H1 (cell line): ENCODE measurements at regions not wholly inside any gene's neighbourhood (a gene's known extent, or its start where the extent isn't known, plus 50 kb on each side); places are given as distances from the start of the nearest gene placed in this dataset.

Experiments used
- CTCF ChIA-PET: fragments of 300-600 bp; sonication (Branson Sonifier 250); formaldehyde crosslinking; loops from one replicate; lab custom pipeline; 2021; ENCODE audit not compliant: partially characterized antibody; lab: Charles Lee
- POLR2A ChIA-PET: fragments of 300-600 bp; sonication (Branson Sonifier 250); formaldehyde crosslinking; loops from one replicate; lab custom pipeline; 2021; ENCODE audit warnings: inconsistent platforms; ENCODE audit not compliant: partially characterized antibody; lab: Charles Lee
- DNase-seq, 2 experiments: peaks; one replicate each; pipeline versions ENCODE4 v3.0.0 to v3.0.0-alpha.2; 2010 to 2022; ENCODE audit warnings: low spot score in 2 of 2, low read depth in 1 of 2, mixed read lengths in 1 of 2
- FAIRE-seq: peaks from 2 replicates; lab custom pipeline; 2011; peaks lifted over from hg19 to GRCh38; lab: Jason Lieb, UNC
- H2AFZ ChIP-seq: 2 replicates; pipeline ENCODE4 v1.8.1; 2012; ENCODE audit warnings: low read length, inconsistent platforms
- H2AK5ac ChIP-seq: 2 replicates; pipeline ENCODE4 v1.6.1; 2013; ENCODE audit warnings: low read depth, low read length
- H2BK120ac ChIP-seq: replicated peaks from 2 replicates; pipeline ENCODE3; 2013; ENCODE audit warnings: low read depth, low read length, inconsistent platforms
- H2BK12ac ChIP-seq: 2 replicates; pipeline ENCODE4 v1.6.1; 2013; ENCODE audit warnings: low read depth, low read length
- H2BK15ac ChIP-seq: 2 replicates; pipeline ENCODE4 v1.6.1; 2013; ENCODE audit warnings: low read length
- H2BK20ac ChIP-seq: 2 replicates; pipeline ENCODE4 v1.6.1; 2013; ENCODE audit warnings: low read length
- H2BK5ac ChIP-seq: 2 replicates; pipeline ENCODE4 v1.6.1; 2013; ENCODE audit warnings: low read depth, low read length
- H3K14ac ChIP-seq: 2 replicates; pipeline ENCODE4 v1.6.1; 2013; ENCODE audit warnings: inconsistent platforms; ENCODE audit not compliant: insufficient read length
- H3K18ac ChIP-seq: 2 replicates; pipeline ENCODE4 v1.6.1; 2013; ENCODE audit warnings: low read length; ENCODE audit errors: extremely low read depth
- H3K23ac ChIP-seq: 2 replicates; pipeline ENCODE4 v1.6.1; 2013; ENCODE audit warnings: inconsistent platforms; ENCODE audit not compliant: insufficient read length
- H3K23me2 ChIP-seq: 2 replicates; pipeline ENCODE4 v1.6.1; 2013; ENCODE audit warnings: low read depth, low read length
- H3K27ac ChIP-seq: 2 replicates; pipeline ENCODE4 v1.6.1; 2011; ENCODE audit warnings: low read depth, low read length, inconsistent platforms
- H3K27me3 ChIP-seq, 4 experiments: replicated peaks in 1 of 4; 1 replicate in 1 of 4; 2 replicates in 3 of 4; pipeline versions ENCODE4 v1.6.1 to v1.8.1; 2011 to 2013; ENCODE audit warnings: low read length in 3 of 4, mild to moderate bottlenecking in 3 of 4, inconsistent platforms in 2 of 4, mixed read lengths in 2 of 4, moderate library complexity in 1 of 4; ENCODE audit not compliant: control insufficient read depth in 3 of 4, insufficient read depth in 3 of 4; ENCODE audit errors: extremely low read depth in 1 of 4
- H3K36me3 ChIP-seq, 4 experiments: 2 replicates each; pipeline versions ENCODE4 v1.6.1 to v1.8.1; 2011 to 2013; ENCODE audit warnings: mild to moderate bottlenecking in 4 of 4, low read length in 3 of 4, moderate library complexity in 2 of 4, control low read depth in 1 of 4, inconsistent platforms in 1 of 4; ENCODE audit not compliant: insufficient read depth in 4 of 4, control insufficient read depth in 2 of 4
- H3K4ac ChIP-seq: replicated peaks from 2 replicates; pipeline ENCODE3; 2013; ENCODE audit warnings: low read length, low read depth, mixed read lengths, inconsistent platforms; ENCODE audit not compliant: insufficient read length
- H3K4me1 ChIP-seq, 4 experiments: replicated peaks in 1 of 4; 1 replicate in 1 of 4; 2 replicates in 3 of 4; pipeline versions ENCODE4 v1.6.1 to v1.8.1; 2011 to 2013; ENCODE audit warnings: low read length in 3 of 4, inconsistent platforms in 2 of 4, mixed read lengths in 1 of 4; ENCODE audit not compliant: insufficient read depth in 4 of 4, control insufficient read depth in 3 of 4
- H3K4me2 ChIP-seq, 2 experiments: 2 replicates each; pipeline versions ENCODE4 v1.6.1 to v1.8.1; 2011 to 2013; ENCODE audit warnings: low read depth in 2 of 2, low read length in 2 of 2, control low read depth in 1 of 2, inconsistent platforms in 1 of 2, mild to moderate bottlenecking in 1 of 2; ENCODE audit not compliant: insufficient read depth in 1 of 2
- H3K4me3 ChIP-seq, 4 experiments: fragments of 200-600, 300-600 bp in 1 of 4; sonication (generic), shearing (Covaris generic), sonication (Bioruptor Twin) in 1 of 4; 2 replicates each; pipeline versions ENCODE4 v1.5.1 to v1.8.1; 2011 to 2016; ENCODE audit warnings: low read length in 4 of 4, low read depth in 3 of 4, control low read depth in 2 of 4, inconsistent platforms in 2 of 4, mild to moderate bottlenecking in 2 of 4, mixed read lengths in 1 of 4, moderate library complexity in 1 of 4; ENCODE audit not compliant: insufficient read depth in 2 of 4; ENCODE audit errors: extremely low read depth in 1 of 4
- H3K56ac ChIP-seq: replicated peaks from 2 replicates; pipeline ENCODE3; 2013; ENCODE audit warnings: low read depth, mild to moderate bottlenecking, mixed read lengths, low read length, inconsistent platforms; ENCODE audit not compliant: insufficient read length
- H3K79me1 ChIP-seq: 2 replicates; pipeline ENCODE4 v1.6.1; 2013; ENCODE audit warnings: low read depth, low read length, control low read depth
- H3K79me2 ChIP-seq, 2 experiments: 2 replicates each; pipeline versions ENCODE4 v1.6.1 to v1.8.1; 2012 to 2013; ENCODE audit warnings: low read length in 2 of 2, mild to moderate bottlenecking in 2 of 2, inconsistent platforms in 1 of 2; ENCODE audit not compliant: insufficient read depth in 2 of 2, control insufficient read depth in 1 of 2
- H3K9ac ChIP-seq, 4 experiments: replicated peaks in 1 of 4; 1 replicate in 1 of 4; 2 replicates in 3 of 4; pipeline versions ENCODE4 v1.6.1 to v1.8.1; 2011 to 2013; ENCODE audit warnings: low read depth in 3 of 4, low read length in 3 of 4, control low read depth in 2 of 4, mild to moderate bottlenecking in 2 of 4, moderate library complexity in 2 of 4, inconsistent platforms in 1 of 4; ENCODE audit errors: extremely low read depth in 1 of 4
- H3K9me3 ChIP-seq, 2 experiments: 2 replicates each; pipeline versions ENCODE4 v1.6.1 to v1.8.1; 2012 to 2013; ENCODE audit warnings: mild to moderate bottlenecking in 2 of 2, moderate library complexity in 2 of 2, control low read depth in 1 of 2, inconsistent platforms in 1 of 2, low read depth in 1 of 2, low read length in 1 of 2, mixed read lengths in 1 of 2; ENCODE audit not compliant: insufficient read depth in 2 of 2
- H4K20me1 ChIP-seq, 2 experiments: replicated peaks in 1 of 2; 2 replicates each; pipeline versions ENCODE3 to v1.8.1; 2011 to 2013; ENCODE audit warnings: inconsistent platforms in 2 of 2, low read length in 2 of 2, mild to moderate bottlenecking in 1 of 2; ENCODE audit not compliant: insufficient read depth in 2 of 2, control insufficient read depth in 1 of 2
- H4K5ac ChIP-seq: 2 replicates; pipeline ENCODE4 v1.6.1; 2013; ENCODE audit warnings: low read length, low read depth, mixed read lengths, inconsistent platforms; ENCODE audit not compliant: insufficient read length
- H4K8ac ChIP-seq: 2 replicates; pipeline ENCODE4 v1.8.0; 2013; ENCODE audit warnings: mild to moderate bottlenecking, moderate library complexity, low read length, inconsistent platforms; ENCODE audit not compliant: insufficient read depth; ENCODE audit errors: extremely low read depth
- H4K91ac ChIP-seq: replicated peaks from 2 replicates; pipeline ENCODE3; 2013; ENCODE audit warnings: low read length, mixed read lengths, inconsistent platforms; ENCODE audit not compliant: insufficient read length
- ASH2L ChIP-seq: fragments of 200-600, 300-600 bp; sonication (generic); IDR thresholded peaks from one replicate; pipeline ENCODE4 v1.7.1; 2017; ENCODE audit warnings: low read length
- BRCA1 ChIP-seq: IDR thresholded peaks from 2 replicates; pipeline ENCODE4 v1.6.1; 2012; ENCODE audit warnings: low read depth, low read length, improper control_type of control experiment
- CBX5 ChIP-seq: fragments of 300-800, 300-1000 bp; sonication (generic); IDR thresholded peaks from 2 replicates; pipeline ENCODE4 v1.7.1; 2016; ENCODE audit warnings: antibody characterized with exemption, low read length, low read depth
- EGR1 ChIP-seq: IDR thresholded peaks from 2 replicates; pipeline ENCODE4 v1.6.1; 2011; ENCODE audit warnings: low read depth, low read length, borderline replicate concordance
- KDM5A ChIP-seq: fragments of 200-600 bp; IDR thresholded peaks from 2 replicates; pipeline ENCODE4 v1.7.1; 2012; ENCODE audit warnings: mild to moderate bottlenecking, low read length, inconsistent platforms, mixed read lengths
- POU5F1 ChIP-seq: IDR thresholded peaks from 2 replicates; pipeline ENCODE4 v1.6.1; 2011; ENCODE audit warnings: low read depth, mild to moderate bottlenecking, low read length, moderate library complexity
- RFX5 ChIP-seq: IDR thresholded peaks from 2 replicates; pipeline ENCODE4 v1.6.1; 2011; ENCODE audit warnings: low read depth, low read length, improper control_type of control experiment, borderline replicate concordance
- SRF ChIP-seq: IDR thresholded peaks from 2 replicates; pipeline ENCODE4 v1.6.1; 2011; ENCODE audit warnings: mild to moderate bottlenecking, low read depth, low read length, moderate library complexity
- TAF1 ChIP-seq: IDR thresholded peaks from 2 replicates; pipeline ENCODE4 v1.6.1; 2011; ENCODE audit warnings: mild to moderate bottlenecking, low read depth, low read length
- YY1 ChIP-seq: IDR thresholded peaks from 2 replicates; pipeline ENCODE4 v1.6.1; 2011; ENCODE audit warnings: low read depth, mild to moderate bottlenecking, low read length
- WGBS, 2 experiments: shearing (Covaris generic) in 1 of 2; methylation state at CpG; one replicate each; pipeline versions ENCODE4 v1.1.6 to v1.1.7; 2013 to 2015; ENCODE audit warnings: low lambda C conversion rate in 2 of 2, mixed read lengths in 2 of 2, inconsistent platforms in 1 of 2, low coverage in 1 of 2, missing lambda C conversion rate in 1 of 2; ENCODE audit not compliant: insufficient replicate concordance in 2 of 2, insufficient coverage in 1 of 2, insufficient read length in 1 of 2; ENCODE audit errors: extremely low coverage in 1 of 2, missing lambda C conversion rate in 1 of 2; 5-methylcytosine and 5-hydroxymethylcytosine counted together

GRCh38 chr4:43754566-43754965, 694.0 kb downstream of the KCTD8 start:
- H4K20me1 ChIP-seq: no peaks in the 10 kb centered on the region
- no peak overlapping the region for H3K4me2 ChIP-seq
- H3K79me2 ChIP-seq: no peaks in the 10 kb centered on the region
- H4K5ac ChIP-seq: no peak overlapping the region
- ChIA-PET POLR2A (no interaction called here), CTCF (no interaction called here)
- no peak overlapping the region for H3K27ac ChIP-seq
- H3K4ac ChIP-seq: no peak overlapping the region
- H3K23ac ChIP-seq: no peak overlapping the region
- no peak for FAIRE-seq
- no peak overlapping the region for H2BK12ac ChIP-seq
- peaks cover 0 to 4% (median 1%) of the 10 kb centered on the region in 4 experiments; a peak in 2 of 7 replicates for H3K4me1 ChIP-seq
- H2AK5ac ChIP-seq: no peak overlapping the region
- no peak overlapping the region for H3K18ac ChIP-seq
- H3K9me3 ChIP-seq: no peaks in the 10 kb centered on the region
- no peak overlapping the region for H3K4me3 ChIP-seq
- no peak overlapping the region for H3K9ac ChIP-seq
- no peak overlapping the region for H2BK120ac ChIP-seq
- DNase-seq: no peak
- no peak overlapping the region for H3K56ac ChIP-seq
- no peaks in the 10 kb centered on the region for H3K27me3 ChIP-seq
- no peaks in the 10 kb centered on the region for H3K79me1 ChIP-seq
- no peak overlapping the region for H2AFZ ChIP-seq
- no peaks in the 10 kb centered on the region for H3K36me3 ChIP-seq
- H2BK20ac ChIP-seq: no peak overlapping the region
- no peak overlapping the region for H4K8ac ChIP-seq
- H3K23me2 ChIP-seq: peaks cover under 1% of the 10 kb centered on the region; the same call in 1 of the 2 replicates
- no peak overlapping the region for H2BK5ac ChIP-seq
- no peak overlapping the region for H4K91ac ChIP-seq
- WGBS, 2 experiments: 92% methylated on average over 3 of the region's 3 CpGs; no CpG with 5 or more reads in 1 of the 2 experiments
- no peak overlapping the region for H2BK15ac ChIP-seq
- H3K14ac ChIP-seq: no peak overlapping the region
- TF ChIP-seq KDM5A (no peak), CBX5 (no peak), BRCA1 (no peak), YY1 (no peak), SRF (no peak), ASH2L (no peak), TAF1 (no peak), EGR1 (no peak), RFX5 (no peak), POU5F1 (no peak)
